Prostate gland (tissue), 2 donors: ENCODE measurements at regions not wholly inside any gene's neighbourhood (a gene's known extent, or its start where the extent isn't known, plus 50 kb on each side); places are given as distances from the start of the nearest gene placed in this dataset.

Experiments used
- POLR2AphosphoS5 ChIP-seq: sonication (generic); formaldehyde crosslinking; IDR thresholded peaks from one replicate; pipeline ENCODE4 v1.6.1; 2017; ENCODE audit warnings: antibody characterized with exemption
- TF ChIP-seq, protein P1 (sequence below), 4 experiments: fragments of 200-600 bp in 2 of 4; fragments of 450-650 bp in 2 of 4; sonication (generic) in 2 of 4; IDR thresholded peaks; 1 replicate in 3 of 4; 2 replicates in 1 of 4; pipeline ENCODE4 v1.5.1; 2016 to 2019; ENCODE audit warnings: antibody characterized with exemption in 4 of 4, mild to moderate bottlenecking in 2 of 4, moderate library complexity in 2 of 4

DNA sequence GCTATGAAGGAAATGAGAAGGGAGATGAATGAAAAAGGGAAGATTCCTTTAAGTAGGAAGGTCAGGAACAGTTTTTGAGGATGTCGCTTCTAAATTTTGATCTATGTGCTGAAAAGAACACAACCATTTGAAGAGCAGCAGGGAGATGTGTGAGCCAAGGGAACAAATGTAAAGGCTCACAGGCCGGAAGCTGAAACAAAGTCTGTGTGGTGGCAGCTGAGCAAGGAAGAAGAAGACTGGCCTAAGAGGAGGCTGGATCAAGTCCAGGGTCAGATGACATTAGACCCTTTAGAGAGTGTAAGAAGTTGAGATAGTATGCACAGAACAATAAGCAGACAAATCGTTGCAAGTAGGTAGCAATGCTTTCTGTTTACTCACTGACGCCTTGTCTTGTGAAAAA is 1631.4 kb upstream of the TENM4 start:
- no peak for TF ChIP-seq POLR2AphosphoS5
- TF ChIP-seq, protein P1, sequence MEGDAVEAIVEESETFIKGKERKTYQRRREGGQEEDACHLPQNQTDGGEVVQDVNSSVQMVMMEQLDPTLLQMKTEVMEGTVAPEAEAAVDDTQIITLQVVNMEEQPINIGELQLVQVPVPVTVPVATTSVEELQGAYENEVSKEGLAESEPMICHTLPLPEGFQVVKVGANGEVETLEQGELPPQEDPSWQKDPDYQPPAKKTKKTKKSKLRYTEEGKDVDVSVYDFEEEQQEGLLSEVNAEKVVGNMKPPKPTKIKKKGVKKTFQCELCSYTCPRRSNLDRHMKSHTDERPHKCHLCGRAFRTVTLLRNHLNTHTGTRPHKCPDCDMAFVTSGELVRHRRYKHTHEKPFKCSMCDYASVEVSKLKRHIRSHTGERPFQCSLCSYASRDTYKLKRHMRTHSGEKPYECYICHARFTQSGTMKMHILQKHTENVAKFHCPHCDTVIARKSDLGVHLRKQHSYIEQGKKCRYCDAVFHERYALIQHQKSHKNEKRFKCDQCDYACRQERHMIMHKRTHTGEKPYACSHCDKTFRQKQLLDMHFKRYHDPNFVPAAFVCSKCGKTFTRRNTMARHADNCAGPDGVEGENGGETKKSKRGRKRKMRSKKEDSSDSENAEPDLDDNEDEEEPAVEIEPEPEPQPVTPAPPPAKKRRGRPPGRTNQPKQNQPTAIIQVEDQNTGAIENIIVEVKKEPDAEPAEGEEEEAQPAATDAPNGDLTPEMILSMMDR (IDR thresholded peaks at IDR 0.05) = no peak
